ENCODE measurements at regions not wholly inside any gene's neighbourhood (a gene's known extent, or its start where the extent isn't known, plus 50 kb on each side); places are given as distances from the start of the nearest gene placed in this dataset.

DNA sequence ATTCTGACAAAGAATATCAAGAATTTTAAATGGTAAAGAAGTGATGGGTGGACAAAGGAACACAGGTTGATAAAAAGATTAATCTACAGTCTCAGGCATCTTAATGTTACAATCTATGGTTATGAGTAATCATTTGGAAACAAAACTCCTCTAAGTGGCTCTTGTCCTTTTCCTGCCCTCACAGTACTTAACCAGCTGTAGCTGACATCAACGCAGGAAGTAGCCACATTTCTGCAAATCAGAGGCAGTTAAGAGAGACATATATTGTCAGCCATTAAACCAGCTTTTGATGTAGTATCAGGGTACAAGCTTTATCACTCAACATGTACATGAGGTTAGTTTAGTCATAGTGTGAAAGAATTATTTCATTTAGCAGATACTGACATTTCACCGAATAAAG is 244.6 kb downstream of the NR4A2 start:
- no peak overlapping the region for H3K9ac ChIP-seq (replicated peaks in 1 of 4; ENCODE audit: extremely low read depth in 1 of 4, low read depth in 3 of 4, low read length in 3 of 4)
- no peak overlapping the region for H2AK5ac ChIP-seq (ENCODE audit: low read depth, low read length)
- H3K36me3 ChIP-seq (ENCODE audit: control insufficient read depth in 2 of 4, insufficient read depth in 4 of 4, low read length in 3 of 4) = no peaks in the 10 kb centered on the region
- no peak overlapping the region for H3K27ac ChIP-seq (ENCODE audit: low read depth, low read length)
- DNase-seq (ENCODE audit: low read depth in 1 of 2, low spot score in 2 of 2) (no peak), FAIRE-seq (no peak)
- H3K79me2 ChIP-seq (ENCODE audit: control insufficient read depth in 1 of 2, insufficient read depth in 2 of 2, low read length in 2 of 2) = no peaks in the 10 kb centered on the region
- POLR2A ChIA-PET (ENCODE audit: partially characterized antibody) = no interaction called here
- H3K4me2 ChIP-seq (ENCODE audit: insufficient read depth in 1 of 2, low read depth in 2 of 2, low read length in 2 of 2) = no peak overlapping the region
- H3K23me2 ChIP-seq (ENCODE audit: low read depth, low read length) = no peaks in the 10 kb centered on the region
- CTCF ChIA-PET (ENCODE audit: partially characterized antibody) = no interaction called here
- H2BK20ac ChIP-seq (ENCODE audit: low read length) = no peak overlapping the region
- no peaks in the 10 kb centered on the region for H3K79me1 ChIP-seq (ENCODE audit: low read depth, low read length)
- H3K4me3 ChIP-seq (ENCODE audit: extremely low read depth in 1 of 4, insufficient read depth in 2 of 4, low read depth in 3 of 4, low read length in 4 of 4) = no peak overlapping the region
- H4K20me1 ChIP-seq (replicated peaks in 1 of 2; ENCODE audit: control insufficient read depth in 1 of 2, insufficient read depth in 2 of 2, low read length in 2 of 2) = no peaks in the 10 kb centered on the region
- no peak overlapping the region for H3K14ac ChIP-seq (ENCODE audit: insufficient read length)
- no peak overlapping the region for H2BK5ac ChIP-seq (ENCODE audit: low read depth, low read length)
- no peak overlapping the region for H2BK15ac ChIP-seq (ENCODE audit: low read length)
- H4K5ac ChIP-seq (ENCODE audit: insufficient read length, low read depth, low read length) = no peak overlapping the region
- H4K91ac ChIP-seq (replicated peaks; ENCODE audit: insufficient read length, low read length) = no peak overlapping the region
- no peak overlapping the region for H2BK120ac ChIP-seq (replicated peaks; ENCODE audit: low read depth, low read length)
- WGBS, 2 experiments (ENCODE audit: extremely low coverage in 1 of 2, insufficient coverage in 1 of 2, insufficient read length in 1 of 2, insufficient replicate concordance in 2 of 2, low coverage in 1 of 2, low lambda C conversion rate in 2 of 2, missing lambda C conversion rate in 1 of 2) = 88% methylated on average over 2 of the region's 2 CpGs; no CpG with 5 or more reads in 1 of the 2 experiments
- H3K23ac ChIP-seq (ENCODE audit: insufficient read length) = no peak overlapping the region
- no peak overlapping the region for H3K4ac ChIP-seq (replicated peaks; ENCODE audit: insufficient read length, low read depth, low read length)
- H3K56ac ChIP-seq (replicated peaks; ENCODE audit: insufficient read length, low read depth, low read length) = no peak overlapping the region
- H2AFZ ChIP-seq (ENCODE audit: low read length) = no peak overlapping the region
- no peak overlapping the region for H2BK12ac ChIP-seq (ENCODE audit: low read depth, low read length)
- H3K18ac ChIP-seq (ENCODE audit: extremely low read depth, low read length) = no peak overlapping the region
- H3K27me3 ChIP-seq (replicated peaks in 1 of 4; ENCODE audit: control insufficient read depth in 3 of 4, extremely low read depth in 1 of 4, insufficient read depth in 3 of 4, low read length in 3 of 4) = no peaks in the 10 kb centered on the region
- H3K4me1 ChIP-seq (replicated peaks in 1 of 4; ENCODE audit: control insufficient read depth in 3 of 4, insufficient read depth in 4 of 4, low read length in 3 of 4) = no peaks in the 10 kb centered on the region
- no peak overlapping the region for H4K8ac ChIP-seq (ENCODE audit: extremely low read depth, insufficient read depth, low read length)
- H3K9me3 ChIP-seq (ENCODE audit: insufficient read depth in 2 of 2, low read depth in 1 of 2, low read length in 1 of 2) = no peaks in the 10 kb centered on the region; a peak in 1 of 4 replicates
- TF ChIP-seq POLR2A (IDR thresholded peaks at IDR 0.05; ENCODE audit: control extremely low read depth in 1 of 2, low read depth in 2 of 2, low read length in 2 of 2) (no peak), YY1 (IDR thresholded peaks at IDR 0.05; ENCODE audit: low read depth, low read length) (no peak), KDM4A (IDR thresholded peaks at IDR 0.05; ENCODE audit: low read depth, low read length, severe bottlenecking) (no peak), EP300 (IDR thresholded peaks at IDR 0.05; ENCODE audit: borderline replicate concordance in 1 of 2, low read depth in 2 of 2, low read length in 2 of 2) (no peak), HDAC2 (IDR thresholded peaks at IDR 0.05; ENCODE audit: borderline replicate concordance in 1 of 2, low read depth in 2 of 2, low read length in 2 of 2) (no peak), SP2 (IDR thresholded peaks at IDR 0.05; ENCODE audit: low read length) (no peak), BCL11A (IDR thresholded peaks at IDR 0.05; ENCODE audit: low read depth in 2 of 2, low read length in 2 of 2) (no peak), RXRA (IDR thresholded peaks at IDR 0.05; ENCODE audit: insufficient read depth, low read depth, low read length) (no peak), SRF (IDR thresholded peaks at IDR 0.05; ENCODE audit: low read depth, low read length) (no peak), PHF8 (conservative IDR thresholded peaks at IDR 0.05; ENCODE audit: low read depth, low read length) (no peak), EZH2 (IDR thresholded peaks at IDR 0.05; ENCODE audit: low read depth, low read length, severe bottlenecking) (no peak), SP1 (IDR thresholded peaks at IDR 0.05; ENCODE audit: low read depth, low read length) (no peak), JUN (IDR thresholded peaks at IDR 0.05; ENCODE audit: low read depth, low read length) (no peak), HDAC6 (IDR thresholded peaks at IDR 0.05; ENCODE audit: low read depth, low read length) (no peak), ASH2L (IDR thresholded peaks at IDR 0.05; ENCODE audit: low read length) (no peak), BRCA1 (IDR thresholded peaks at IDR 0.05; ENCODE audit: low read depth, low read length) (no peak), SIX5 (IDR thresholded peaks at IDR 0.05; ENCODE audit: low read depth, low read length) (no peak)

All from H1 (cell line).